ENCODE measurements at regions not wholly inside any gene's neighbourhood (a gene's known extent, or its start where the extent isn't known, plus 50 kb on each side); places are given as distances from the start of the nearest gene placed in this dataset.
"Not testable (repeated sequence)": the region's sequence is repeated elsewhere in the genome, so short reads cannot be mapped to it uniquely, and the experiment has no call there.

DNA sequence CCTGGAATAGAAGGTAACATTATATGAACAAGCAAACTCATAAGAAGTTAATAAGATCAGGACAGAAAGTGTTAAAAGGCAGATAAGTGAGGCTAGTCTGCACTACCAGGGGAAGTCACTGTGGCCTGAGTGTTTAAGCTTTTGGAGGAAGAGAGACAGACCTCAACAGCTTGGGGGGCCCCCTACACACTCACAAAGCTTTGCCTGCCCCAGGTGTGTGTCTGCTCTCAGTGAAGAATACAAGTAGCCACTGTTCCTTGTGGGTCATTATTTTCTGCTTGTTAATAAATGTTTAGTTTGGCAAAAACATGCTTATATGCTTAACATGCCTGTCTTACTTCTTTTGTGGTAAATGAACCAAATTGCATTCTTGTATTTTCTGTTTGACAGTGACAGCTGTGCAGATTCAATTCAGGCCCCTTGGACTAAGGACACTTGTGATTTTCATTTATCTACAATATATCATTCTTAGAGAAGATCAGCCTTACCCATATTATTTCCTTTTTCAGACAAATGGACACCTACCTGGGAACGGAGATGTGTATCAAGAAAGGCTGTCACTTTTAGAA, 50.7 kb upstream of the C12orf71 start:
- DNase-seq (ENCODE audit: low read depth), result no peak

- no peak for DNase-seq (ENCODE audit: low read depth)
Measured at GRCh38 chr12:27140478-27140969, 58.1 kb upstream of the C12orf71 start.

GRCh38 chr12:27142101-27142721, 59.8 kb upstream of the C12orf71 start:
- peak; percentile 76 for DNase-seq (ENCODE audit: low read depth)

DNA sequence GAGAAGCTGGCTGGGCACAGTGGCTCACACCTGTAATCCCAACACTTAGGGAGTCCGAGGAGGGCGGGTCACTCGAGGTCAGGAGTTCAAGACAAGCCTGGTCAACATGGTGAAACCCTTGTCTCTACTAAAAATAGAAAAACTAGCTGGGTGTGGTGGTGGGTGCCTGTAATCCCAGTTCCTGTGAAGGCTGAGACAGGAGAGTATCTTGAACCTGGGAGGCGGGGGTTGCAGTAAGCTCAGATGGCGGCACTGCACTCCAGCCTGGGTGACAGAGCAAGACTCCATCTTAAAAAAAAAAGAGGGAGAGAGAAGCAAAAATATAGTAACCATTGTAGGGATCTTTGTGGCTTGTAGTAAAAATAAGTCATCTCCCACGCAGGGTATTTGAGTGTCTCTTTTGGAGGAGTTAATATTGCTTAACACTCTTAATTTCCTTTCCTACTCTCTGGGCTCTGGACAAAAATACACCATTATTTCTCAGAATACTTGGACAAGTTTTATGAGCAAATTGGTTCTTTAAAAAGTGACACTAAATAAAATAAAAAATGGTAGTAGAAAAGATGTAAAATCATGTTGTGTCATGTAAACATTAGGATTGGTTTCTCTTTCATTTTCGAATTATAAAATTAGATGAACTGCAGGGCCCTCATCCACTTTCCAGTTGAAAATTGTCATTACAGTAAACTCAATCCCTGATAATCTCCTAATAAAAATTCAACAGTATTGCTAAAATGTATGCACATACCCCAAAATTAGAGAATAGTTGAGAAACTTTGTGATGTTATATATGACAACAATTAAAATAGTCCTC, 61.1 kb upstream of the C12orf71 start:
- DNase-seq (ENCODE audit: low read depth), result no peak

GRCh38 chr12:27145725-27146124, 63.3 kb upstream of the C12orf71 start:
- not testable (repeated sequence) for DNase-seq (ENCODE audit: low read depth)

DNA sequence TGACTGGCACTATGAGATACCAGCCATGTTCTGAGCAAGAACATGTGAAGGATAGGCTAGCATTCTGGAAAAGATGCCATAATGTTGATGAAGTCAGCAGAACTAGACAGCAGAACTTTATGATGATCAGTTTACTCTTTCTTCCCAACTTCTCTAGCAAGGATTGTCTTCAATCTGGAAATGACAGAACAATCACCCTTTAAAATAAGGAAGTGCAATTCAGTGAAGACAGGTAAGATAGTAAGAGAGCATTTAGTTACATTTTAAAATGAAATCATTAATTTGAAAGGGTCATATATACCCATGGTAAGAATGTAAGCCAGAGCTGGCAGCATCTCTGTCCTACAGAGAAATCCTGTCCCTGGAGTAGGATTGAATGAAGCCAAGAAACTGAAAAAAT, 66.0 kb upstream of the C12orf71 start:
- DNase-seq (ENCODE audit: low read depth), result no peak

- no peak for DNase-seq (ENCODE audit: low read depth)
Measured at GRCh38 chr12:27148791-27149190, 66.4 kb upstream of the C12orf71 start.

- no peak for DNase-seq (ENCODE audit: low read depth)
Measured at GRCh38 chr12:27151479-27151878, 69.1 kb upstream of the C12orf71 start.

- no peak for DNase-seq (ENCODE audit: low read depth)
Measured at GRCh38 chr12:27158297-27158696, 75.9 kb upstream of the C12orf71 start.

DNA sequence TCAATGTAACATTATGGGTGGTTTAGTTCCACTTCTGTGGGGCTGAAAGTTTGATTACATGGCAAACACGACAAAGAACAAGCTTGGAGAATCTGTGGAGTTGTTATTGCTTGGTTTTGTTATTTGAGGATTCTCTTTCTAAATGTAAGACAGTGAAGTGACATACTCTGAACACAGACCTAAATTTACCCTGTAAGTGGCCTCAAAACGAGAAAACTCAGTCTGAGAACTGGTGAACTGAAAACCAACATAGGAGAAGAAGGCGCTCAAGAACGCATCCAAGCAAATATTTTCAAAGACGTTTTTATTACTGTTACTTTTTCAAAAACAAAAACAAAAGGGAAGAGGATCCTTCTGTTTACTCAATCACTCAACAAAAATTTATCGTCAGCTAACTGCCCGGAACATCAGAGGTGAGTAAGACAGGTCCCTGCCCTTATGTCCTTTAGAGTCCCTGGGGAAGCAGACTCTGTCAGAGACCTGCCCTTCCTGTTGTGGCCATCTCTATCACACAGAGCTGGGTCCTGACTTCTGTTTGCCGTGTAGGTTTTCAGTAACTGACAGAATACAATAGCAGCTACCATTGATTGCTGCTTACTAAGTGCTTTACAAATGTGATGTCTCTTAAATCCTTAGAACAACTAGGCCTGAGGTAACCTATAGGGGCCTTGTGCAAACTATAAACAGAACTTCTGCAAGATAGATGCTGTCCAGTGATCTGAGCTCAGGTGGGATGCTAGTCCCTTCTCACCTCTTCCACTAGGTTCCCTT, 79.3 kb upstream of the C12orf71 start:
- no peak for DNase-seq (ENCODE audit: low read depth)

GRCh38 chr12:27162229-27162537, 79.8 kb upstream of the C12orf71 start:
- DNase-seq (ENCODE audit: low read depth), result no peak

GRCh38 chr12:27163048-27163715, 80.8 kb upstream of the C12orf71 start:
- DNase-seq (ENCODE audit: low read depth), result no peak

DNA sequence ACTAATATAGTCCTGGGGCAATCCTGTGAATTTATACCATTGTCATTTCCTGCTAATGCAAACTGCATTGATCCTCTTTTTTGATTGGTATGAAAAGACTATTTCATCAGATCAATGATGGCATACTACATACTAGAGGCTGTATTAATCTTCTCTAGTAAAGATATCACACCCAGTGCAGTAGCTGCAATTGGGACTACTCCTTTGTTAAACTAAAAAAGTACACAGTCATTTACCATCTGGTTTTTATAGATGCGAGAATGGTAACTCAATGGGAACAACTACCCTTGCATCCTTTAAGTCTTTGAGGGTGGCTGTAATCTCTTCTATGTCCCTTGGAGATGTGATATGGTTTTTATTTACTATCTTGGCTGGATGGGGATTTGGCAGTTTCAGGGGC, 80.2 kb upstream of the STK38L start:
- DNase-seq (ENCODE audit: low read depth), result no peak

DNA sequence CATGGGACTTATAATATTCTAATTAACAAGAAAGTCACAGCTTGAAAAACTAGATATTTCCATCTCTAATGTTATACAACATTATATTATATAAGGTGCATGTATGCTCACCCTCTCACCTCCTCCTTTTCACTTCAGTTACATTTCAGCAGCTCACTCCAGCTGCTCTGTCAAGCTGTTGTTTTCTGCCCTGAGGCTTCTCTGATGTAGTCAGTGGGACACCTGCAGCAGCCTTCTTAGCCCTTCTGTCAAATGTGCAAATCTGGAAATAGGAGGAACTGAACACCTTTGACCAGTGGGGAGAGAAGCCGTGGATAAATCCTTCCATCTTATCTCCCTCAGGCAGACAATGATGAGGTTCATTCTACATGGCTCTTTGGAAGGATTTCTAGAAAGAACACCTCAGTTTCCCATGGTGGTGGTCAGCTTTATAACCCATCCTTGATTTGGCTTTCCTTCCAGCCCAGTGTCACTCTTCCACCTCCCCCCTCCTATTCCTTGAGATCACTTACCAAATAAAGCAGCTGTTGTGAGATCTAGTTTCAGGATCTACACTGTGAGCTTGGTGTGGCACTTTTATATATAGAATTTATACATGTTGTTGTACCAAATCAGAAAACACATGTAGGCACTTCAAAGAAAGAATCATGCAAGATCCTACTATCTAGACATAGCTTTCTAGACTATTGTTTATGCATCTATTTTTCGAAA, 79.6 kb upstream of the STK38L start:
- DNase-seq (ENCODE audit: low read depth), result no peak

- DNase-seq (ENCODE audit: low read depth), result not testable (repeated sequence)
Measured at GRCh38 chr12:27165958-27166357, 78.1 kb upstream of the STK38L start.

- DNase-seq (ENCODE audit: low read depth), result not testable (repeated sequence)
Measured at GRCh38 chr12:27171494-27171893, 72.6 kb upstream of the STK38L start.

DNA sequence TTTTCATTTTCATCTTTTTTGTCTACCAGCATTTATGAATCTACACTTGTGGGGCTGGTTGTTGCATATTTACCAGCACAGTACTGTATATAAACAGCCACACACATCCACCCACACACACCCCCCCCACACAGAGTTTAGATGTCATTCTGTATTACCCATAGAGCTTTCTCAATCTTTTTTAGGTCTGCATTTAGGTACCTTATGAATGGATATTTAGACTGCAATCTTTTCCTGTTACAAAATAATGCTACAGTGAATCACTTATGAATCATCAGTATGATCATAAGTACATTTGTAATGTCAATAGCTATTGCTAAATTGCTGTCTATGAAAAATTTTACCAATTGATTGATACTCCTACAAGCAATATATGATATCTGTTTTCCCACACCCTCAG, 67.3 kb upstream of the STK38L start:
- peak; percentile 74 for DNase-seq (ENCODE audit: low read depth)

GRCh38 chr12:27177706-27178105, 66.4 kb upstream of the STK38L start:
- peak; percentile 63 for DNase-seq (ENCODE audit: low read depth)

DNA sequence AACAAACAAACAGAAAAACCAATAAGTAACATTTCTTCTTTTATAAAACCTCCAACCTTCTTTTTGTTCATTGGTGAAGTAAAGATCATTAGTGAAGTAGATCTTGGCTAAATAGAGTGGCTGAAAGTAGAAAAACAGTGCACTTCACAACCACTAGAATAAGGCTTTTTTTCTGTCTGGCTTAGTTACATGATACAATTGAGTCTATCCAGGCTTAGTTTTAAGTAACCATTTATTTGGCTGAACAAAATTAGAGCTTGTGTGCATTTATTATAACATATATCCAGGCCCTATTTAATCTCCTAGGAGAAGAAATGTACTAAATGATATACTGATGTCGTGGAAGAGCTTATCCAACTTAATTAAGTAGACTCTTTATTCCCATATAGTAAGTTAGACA, 65.8 kb upstream of the STK38L start:
- no peak for DNase-seq (ENCODE audit: low read depth)

DNA sequence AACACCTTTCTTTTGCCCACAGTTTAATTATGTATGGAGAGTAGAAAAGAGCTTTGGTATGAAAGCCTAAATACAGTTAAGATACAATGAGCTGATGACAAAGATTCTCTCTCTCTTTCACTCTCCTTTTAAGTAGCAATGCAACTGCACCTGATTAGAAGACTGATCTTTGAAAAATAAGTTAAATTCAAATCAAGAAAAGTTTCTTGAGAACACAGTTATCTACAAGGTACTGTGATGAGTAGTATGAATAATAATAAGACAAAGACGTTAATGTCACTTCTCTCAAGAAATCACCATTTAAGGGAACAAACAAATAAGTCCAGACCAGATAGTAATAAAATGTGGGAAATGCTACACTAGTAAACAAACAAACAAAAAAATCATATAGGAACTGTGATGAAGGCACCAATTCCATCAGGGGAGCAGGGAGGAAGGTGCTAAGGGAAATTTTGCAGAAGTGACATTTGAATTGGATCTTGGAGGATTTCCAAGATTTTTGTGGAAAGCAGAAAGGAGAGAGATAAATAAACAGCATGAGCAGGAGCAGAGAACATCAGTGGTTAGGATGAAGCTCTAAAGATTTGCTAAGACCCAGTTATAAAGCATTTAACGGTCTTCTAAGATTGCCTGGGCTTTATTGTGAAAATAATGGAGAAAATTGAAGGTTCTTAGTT, 65.2 kb upstream of the STK38L start:
- DNase-seq (ENCODE audit: low read depth), result peak; percentile 67

Measured in amniotic epithelial cell (primary cell).